ENCODE measurements at regions not wholly inside any gene's neighbourhood (a gene's known extent, or its start where the extent isn't known, plus 50 kb on each side); places are given as distances from the start of the nearest gene placed in this dataset.

DNA sequence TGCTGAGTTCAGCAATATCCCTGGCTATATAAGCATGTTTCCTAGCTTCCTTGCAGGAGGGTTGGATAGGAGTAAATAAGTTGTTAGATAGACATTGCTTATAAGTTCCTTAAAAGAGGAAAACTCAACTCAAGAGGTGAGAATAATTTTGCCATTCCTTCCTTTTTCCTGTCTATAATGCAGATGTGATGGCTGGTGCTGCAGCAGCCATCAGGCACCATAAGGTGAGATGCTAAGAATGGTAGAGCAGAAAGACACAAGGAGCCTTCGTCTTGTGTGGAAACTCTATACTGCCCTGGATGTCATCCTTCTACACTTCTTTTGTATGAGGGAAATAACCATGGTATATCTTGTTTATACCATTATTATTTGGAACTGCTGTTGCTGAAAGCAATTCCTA lies 74.5 kb upstream of the GRK3 start:
- Histone ChIP-seq H3K9me3 (no peaks in the 10 kb centered on the region), H3K4me3 (no peak overlapping the region), H3K27me3 (no peaks in the 10 kb centered on the region), H3K4me1 (no peaks in the 10 kb centered on the region), H3K36me3 (no peaks in the 10 kb centered on the region), H3K27ac (no peak overlapping the region)
- TF ChIP-seq, protein P1, sequence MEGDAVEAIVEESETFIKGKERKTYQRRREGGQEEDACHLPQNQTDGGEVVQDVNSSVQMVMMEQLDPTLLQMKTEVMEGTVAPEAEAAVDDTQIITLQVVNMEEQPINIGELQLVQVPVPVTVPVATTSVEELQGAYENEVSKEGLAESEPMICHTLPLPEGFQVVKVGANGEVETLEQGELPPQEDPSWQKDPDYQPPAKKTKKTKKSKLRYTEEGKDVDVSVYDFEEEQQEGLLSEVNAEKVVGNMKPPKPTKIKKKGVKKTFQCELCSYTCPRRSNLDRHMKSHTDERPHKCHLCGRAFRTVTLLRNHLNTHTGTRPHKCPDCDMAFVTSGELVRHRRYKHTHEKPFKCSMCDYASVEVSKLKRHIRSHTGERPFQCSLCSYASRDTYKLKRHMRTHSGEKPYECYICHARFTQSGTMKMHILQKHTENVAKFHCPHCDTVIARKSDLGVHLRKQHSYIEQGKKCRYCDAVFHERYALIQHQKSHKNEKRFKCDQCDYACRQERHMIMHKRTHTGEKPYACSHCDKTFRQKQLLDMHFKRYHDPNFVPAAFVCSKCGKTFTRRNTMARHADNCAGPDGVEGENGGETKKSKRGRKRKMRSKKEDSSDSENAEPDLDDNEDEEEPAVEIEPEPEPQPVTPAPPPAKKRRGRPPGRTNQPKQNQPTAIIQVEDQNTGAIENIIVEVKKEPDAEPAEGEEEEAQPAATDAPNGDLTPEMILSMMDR (IDR thresholded peaks at IDR 0.05), result no peak
- intact Hi-C loops (cut with DNase I), result no loop called here
- no peak for ATAC-seq
- no peak for DNase-seq

DNA sequence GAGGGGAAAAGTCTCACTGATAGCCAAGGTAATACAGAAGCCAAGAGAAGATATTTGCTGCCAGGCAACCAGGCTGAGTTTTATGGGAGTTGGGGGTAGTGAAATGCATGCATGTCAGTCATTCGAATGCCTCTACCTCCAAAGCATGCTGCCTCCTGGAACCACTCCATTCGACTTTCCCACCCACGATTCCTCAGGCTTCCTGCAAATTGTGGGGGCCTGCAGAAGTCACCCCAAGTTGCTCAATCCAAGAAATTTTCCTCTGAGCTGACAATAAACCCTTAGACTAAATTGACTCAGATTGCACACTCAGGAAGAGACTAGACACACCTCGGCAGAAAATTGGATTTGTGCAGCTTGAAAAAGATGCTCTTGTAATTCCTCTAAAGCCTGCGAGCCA lies 73.6 kb upstream of the GRK3 start:
- Histone ChIP-seq H3K4me3 (no peak overlapping the region), H3K27me3 (no peaks in the 10 kb centered on the region), H3K36me3 (no peaks in the 10 kb centered on the region), H3K27ac (no peak overlapping the region), H3K4me1 (no peaks in the 10 kb centered on the region), H3K9me3 (no peaks in the 10 kb centered on the region)
- TF ChIP-seq, protein P1 (IDR thresholded peaks at IDR 0.05), result no peak
- DNase-seq, result no peak
- no peak for ATAC-seq
- intact Hi-C loops (cut with DNase I), result no loop called here

DNA sequence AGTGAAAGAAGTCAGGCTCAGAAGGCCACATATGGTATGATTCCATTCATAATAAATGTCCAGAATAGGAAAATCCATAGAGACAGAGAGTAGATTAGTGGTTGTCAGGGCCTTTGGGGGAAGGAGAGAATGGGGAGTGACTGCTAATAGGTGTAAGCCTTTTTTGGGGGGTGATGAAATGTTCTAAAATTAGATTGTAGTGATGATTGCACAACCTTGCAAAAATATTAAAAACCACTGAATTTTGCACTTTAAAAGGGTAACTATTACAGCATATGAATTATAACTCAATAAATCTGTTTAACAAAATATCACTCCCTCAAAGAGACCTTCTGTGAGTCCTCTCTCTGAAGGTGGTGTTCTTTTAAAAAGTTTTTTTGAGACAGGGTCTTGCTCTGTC lies 72.3 kb upstream of the GRK3 start:
- no peaks in the 10 kb centered on the region for H3K4me1 ChIP-seq
- DNase-seq (no peak), ATAC-seq (no peak)
- intact Hi-C loops (cut with DNase I), result no loop called here
- no peaks in the 10 kb centered on the region for H3K9me3 ChIP-seq
- no peak overlapping the region for H3K4me3 ChIP-seq
- no peak overlapping the region for H3K27ac ChIP-seq
- no peaks in the 10 kb centered on the region for H3K27me3 ChIP-seq
- TF ChIP-seq, protein P1 (IDR thresholded peaks at IDR 0.05), result no peak
- H3K36me3 ChIP-seq, result no peaks in the 10 kb centered on the region

DNA sequence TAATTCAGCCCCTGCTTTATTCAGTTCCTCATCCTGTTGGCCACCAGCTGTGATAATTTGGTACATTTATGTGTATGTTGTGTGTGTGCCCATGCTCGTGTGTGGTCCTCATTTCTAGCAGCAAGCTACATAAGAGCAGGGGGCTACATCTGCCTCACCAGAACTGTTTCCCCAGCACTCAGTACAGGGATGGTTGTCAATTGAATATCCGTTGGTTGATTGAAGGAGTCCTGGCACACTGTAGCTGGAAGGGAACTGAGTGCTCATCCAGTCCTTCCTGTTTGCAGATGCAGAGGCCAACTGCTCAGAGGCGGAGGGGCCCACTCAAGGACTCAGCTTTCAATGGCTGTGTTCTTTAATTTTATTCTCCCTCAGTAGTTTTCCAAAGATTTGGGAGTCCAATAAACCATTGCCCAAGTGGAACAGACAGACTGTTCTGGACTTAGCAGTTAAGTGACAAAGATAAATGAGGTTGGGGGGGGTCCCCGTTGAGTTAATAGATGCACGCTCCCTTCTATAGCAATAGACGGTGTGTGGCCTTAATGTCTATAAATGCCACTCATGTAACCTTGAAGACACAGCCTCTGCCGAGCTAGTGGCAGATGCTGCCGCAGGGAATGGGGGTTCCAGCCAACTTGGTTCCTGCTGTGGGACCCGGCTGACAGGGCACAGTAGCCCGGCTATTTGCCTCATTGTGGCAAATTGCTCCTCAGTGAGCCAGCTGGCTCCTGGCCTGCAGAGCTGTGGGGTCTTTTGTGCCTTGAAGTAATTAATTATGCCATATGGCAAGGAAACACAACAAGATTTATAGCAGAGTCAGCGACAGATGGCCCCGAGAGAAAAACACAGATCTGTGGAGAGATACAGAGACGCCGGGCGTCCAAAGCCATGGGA lies 71.4 kb upstream of the GRK3 start:
- Histone ChIP-seq H3K27me3 (no peaks in the 10 kb centered on the region), H3K36me3 (no peaks in the 10 kb centered on the region), H3K4me1 (no peaks in the 10 kb centered on the region), H3K27ac (no peak overlapping the region), H3K4me3 (no peak overlapping the region), H3K9me3 (no peaks in the 10 kb centered on the region)
- no peak for DNase-seq
- intact Hi-C loops (cut with DNase I), result no loop called here
- no peak for ATAC-seq
- TF ChIP-seq, protein P1 (IDR thresholded peaks at IDR 0.05), result no peak

DNA sequence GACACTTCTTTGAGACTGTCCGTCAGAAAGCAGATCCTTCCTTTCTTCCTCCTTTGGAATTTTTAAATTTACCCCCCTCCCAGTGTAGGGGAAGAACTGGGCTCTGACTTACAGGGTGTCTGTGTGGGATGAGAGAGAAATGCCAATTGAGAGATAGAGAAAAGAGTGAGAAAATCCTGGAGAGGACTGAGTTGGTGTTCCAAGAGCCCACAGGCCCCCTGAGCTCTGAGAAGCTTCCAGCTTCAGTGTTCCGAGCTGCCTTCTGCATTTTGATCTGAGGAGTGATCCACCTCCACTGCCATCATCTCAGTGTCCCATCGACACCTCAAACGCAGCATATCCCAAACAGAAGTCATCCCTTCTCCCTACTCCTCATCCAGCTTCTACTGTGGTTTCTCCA lies 70.7 kb upstream of the GRK3 start:
- ATAC-seq (no peak), DNase-seq (no peak)
- no peak overlapping the region for H3K4me3 ChIP-seq
- no peaks in the 10 kb centered on the region for H3K27me3 ChIP-seq
- TF ChIP-seq, protein P1 (IDR thresholded peaks at IDR 0.05), result no peak
- H3K4me1 ChIP-seq, result no peaks in the 10 kb centered on the region
- no peak overlapping the region for H3K27ac ChIP-seq
- intact Hi-C loops (cut with DNase I), result no loop called here
- no peaks in the 10 kb centered on the region for H3K9me3 ChIP-seq
- no peaks in the 10 kb centered on the region for H3K36me3 ChIP-seq
